ENCODE measurements at regions not wholly inside any gene's neighbourhood (a gene's known extent, or its start where the extent isn't known, plus 50 kb on each side); places are given as distances from the start of the nearest gene placed in this dataset.

DNA sequence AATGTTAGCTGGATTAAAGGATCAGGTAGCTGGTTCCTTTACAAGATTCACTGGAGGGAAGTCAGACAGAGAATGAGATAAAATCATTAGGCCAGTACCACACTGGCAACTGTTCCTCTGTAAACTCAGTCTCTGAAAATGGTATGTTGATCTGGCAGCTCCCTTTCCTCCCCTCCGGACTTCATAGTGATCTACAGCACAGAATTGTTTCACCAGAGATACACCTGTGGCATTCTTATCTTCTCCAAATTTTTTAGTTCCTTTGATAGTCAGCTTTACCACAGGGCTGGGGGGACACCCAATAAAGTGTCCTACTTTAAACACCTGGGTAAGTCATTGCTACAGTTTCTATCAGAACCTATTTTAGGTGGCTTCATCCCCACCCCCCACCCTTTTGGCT lies 304.3 kb upstream of the KCNH8 start:
- TF ChIP-seq CTCF (conservative IDR thresholded peaks at IDR 0.05; ENCODE audit: low read length) (no peak), EZH2phosphoT487 (IDR thresholded peaks at IDR 0.05; ENCODE audit: borderline replicate concordance, low read depth, low read length) (no peak)

All from OCI-LY7 (cell line).